Inflammatory macrophage treated with lipopolysaccharide for 4 hours (primary cell): ENCODE measurements at regions not wholly inside any gene's neighbourhood (a gene's known extent, or its start where the extent isn't known, plus 50 kb on each side); places are given as distances from the start of the nearest gene placed in this dataset.
"Not testable (repeated sequence)": the region's sequence is repeated elsewhere in the genome, so short reads cannot be mapped to it uniquely, and the experiment has no call there.

Experiments
- DNase-seq: peaks from one replicate; pipeline ENCODE4 v3.0.0-alpha.2; 2020

DNA sequence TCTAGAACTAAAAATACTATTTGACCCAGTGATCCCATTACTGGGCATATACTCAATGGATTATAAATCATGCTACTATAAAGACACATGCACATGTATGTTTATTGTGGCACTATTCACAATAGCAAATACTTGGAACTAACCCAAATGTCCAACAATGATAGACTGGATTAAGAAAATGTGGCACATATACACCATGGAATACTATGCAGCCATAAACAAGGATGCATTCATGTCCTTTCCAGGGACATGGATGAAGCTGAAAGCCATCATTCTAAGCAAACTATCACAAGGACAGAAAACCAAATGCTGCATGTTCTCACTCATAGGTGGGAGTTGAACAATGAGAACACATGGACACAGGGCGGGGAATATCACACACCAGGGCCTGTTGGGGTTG, 1039.0 kb downstream of the NR2F1-AS1 start:
- not testable (repeated sequence) for DNase-seq

DNA sequence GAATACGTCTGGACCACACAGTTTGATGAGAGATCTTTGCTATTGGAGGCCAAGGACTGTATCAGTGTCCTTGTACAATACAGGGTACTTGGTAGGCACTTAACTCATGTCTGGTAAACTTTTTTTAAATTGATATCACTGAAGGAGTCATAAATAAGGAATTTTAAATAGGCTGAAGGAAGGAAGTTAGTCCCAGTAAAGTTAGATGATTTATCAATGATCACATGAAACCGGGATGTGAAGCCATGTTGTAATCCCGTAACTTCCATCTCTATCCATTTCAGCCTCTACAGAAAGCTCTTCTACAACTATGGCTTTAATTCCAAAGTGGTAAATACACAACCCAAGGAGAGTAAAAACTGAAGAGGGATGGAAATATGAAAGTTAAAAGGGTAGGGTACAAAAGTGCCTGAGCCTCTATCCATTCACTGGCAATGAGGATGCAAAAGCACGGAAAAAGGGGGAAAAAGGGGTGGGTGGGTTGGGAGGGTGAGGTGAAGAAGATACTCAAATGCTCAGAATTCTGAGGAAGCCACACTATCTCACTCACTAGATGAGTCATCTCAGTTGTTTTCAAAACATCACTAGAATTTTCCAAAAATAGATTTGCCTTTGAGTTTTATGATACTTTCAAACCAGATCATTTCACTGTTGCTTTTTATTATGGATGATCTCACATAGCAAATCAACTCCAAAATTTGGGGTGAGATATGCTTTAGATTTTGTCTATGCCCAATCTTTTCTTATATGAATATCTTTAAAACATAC, 1053.5 kb downstream of the NR2F1-AS1 start:
- no peak for DNase-seq

DNA sequence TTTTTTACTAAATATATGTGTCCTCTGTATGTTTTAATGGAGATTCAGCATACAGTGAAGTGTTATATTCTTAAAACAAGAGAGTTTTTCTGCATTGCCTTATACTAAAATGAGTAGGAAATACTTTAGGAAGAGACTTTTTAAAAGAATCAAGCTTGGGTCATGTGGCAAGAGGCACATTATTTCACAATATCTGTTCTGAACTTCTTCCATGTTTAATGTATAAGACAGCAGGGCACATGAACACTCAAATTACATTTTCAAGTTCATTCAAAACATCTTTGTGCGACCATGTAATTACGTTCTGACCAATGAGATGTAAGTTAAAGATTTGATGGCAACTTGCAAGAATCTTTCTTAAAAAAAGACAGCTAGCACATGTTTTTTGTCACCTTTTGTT, 1055.9 kb downstream of the NR2F1-AS1 start:
- no peak for DNase-seq

DNA sequence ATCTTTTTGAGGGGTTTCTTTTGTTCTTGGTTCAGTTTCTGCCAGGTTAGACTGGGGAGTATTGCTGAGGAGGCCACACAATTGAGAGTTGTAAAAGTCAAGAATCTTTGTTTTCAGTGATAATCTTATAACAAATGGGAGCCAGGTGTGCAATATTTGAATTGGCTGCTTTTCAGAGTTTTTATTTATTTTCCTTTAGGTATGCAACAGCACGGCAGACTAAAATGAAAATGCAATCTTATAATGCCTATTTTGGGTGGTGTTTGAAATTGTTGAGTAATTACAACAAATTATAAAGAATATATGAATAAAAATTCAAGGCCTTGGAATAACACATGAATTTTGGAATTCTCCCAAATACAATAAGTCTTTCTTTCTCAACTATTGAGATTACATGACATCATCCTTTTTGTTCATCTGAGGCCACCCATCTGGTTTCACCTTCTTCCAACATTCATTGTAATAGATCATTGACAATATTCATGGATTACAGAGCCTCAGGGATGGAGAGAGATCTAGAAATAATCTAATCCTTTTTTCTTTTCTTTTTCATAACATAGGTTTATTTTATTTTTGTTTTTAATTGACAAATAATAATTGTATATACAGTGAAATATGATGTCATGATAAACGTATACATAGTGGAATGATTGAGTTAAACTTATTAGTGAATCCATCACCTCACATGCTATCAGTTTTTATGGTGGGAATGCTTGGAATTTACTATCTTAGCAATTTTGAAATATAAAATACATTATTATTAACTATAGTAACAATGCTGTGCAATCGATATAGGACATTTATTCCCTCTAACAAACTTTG, 1061.0 kb downstream of the NR2F1-AS1 start:
- no peak for DNase-seq

DNA sequence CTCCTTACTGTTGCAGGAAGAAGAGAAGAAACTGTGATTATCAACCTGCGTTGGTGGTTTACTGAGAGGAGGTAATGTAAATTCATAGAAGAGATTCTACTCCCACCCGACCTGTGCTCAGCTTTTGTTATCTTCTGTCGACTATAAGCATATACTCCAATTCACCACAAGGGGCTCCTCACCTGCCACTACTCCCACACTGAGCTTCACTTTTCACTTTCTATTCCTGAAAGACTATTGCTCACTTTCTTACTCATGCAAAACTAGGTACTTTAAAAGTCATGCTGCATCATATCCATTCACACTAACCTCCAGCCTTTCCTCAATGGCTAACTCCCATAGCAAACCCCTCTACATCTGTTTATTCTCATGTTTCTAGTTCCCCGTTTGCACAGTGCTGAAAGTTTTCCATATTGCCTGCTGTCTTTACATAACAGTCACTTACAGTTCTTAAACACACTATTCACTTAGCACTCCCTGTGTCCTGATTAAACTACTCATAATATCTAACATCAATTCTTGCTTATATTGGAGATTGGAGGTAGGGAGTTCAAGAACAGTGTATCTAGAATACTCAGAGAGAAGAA, 1062.6 kb downstream of the NR2F1-AS1 start:
- DNase-seq = no peak

DNA sequence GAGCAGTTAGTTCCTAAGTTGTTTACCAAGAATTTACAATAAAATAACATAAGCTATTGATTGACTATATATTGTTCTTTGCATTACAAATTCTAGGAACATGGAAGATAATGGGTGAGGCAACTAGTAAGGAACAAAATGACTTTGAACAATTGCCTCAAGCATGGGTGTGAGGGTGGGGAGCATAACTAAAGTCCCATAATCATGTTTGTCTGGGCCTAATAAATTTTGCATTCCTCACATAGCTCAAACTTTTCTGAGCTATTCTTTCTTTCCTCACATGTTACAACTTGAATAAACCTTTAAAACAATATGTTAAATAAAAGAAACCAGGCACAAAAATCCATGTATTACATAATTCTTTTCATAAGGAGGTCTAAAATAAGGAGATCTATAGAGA, 1066.1 kb downstream of the NR2F1-AS1 start:
- DNase-seq = no peak

DNA sequence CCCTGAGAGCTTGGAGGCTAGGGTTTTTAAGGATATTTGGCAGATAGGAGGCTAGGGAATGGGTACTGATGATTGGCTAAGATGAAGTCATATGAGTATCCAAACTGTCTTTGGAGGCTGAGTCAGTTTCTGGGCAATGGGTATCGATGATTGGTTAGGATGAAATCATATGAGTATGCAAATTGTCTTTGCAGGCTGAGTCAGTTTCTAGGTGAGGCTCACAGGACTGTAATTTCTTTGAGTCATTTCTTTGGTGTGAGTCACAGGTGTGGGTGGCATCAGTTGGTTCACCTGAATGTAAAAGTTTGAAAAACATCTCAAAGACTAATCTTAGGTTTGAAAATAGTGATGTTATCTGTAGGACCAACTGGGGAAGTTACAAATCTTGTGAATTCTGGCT, 1068.0 kb downstream of the NR2F1-AS1 start:
- no peak for DNase-seq

DNA sequence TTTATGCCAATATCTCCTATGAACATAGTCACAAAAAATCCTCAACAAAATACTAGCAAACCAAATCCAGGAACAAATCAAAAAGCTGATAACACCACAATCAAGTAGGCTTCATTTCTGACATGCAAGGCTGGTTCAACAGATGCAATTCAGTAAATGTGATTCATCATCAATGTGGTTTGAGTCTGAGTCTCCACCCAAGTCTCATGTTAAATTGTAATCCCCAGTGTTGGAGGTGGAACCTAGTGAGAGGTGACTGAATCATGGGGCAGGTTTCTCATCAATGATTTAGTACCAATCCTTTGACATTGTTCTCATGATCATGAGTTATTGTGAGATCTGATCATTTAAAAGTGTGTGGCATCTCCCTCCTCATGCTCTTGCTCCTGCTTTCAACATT, 1072.7 kb downstream of the NR2F1-AS1 start:
- DNase-seq = no peak

DNA sequence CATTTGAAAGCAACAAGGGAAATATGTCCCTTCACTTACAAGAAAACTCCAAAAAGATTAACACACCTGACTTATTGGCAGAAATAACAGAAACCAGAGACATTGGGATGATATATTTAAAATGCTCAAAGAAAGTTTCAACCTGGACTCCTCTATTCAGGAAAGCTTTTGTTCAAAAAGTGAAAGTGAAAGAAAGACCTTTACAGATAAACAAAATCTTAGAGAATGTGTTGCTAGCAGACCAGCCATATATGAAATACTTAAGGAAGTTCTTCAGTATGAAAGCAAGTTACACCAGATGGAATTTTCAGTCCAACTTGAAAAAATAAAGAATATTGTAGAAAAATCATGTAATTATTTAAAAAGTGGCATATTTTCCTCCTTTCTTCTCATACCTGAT, 1075.1 kb downstream of the NR2F1-AS1 start:
- no peak for DNase-seq

DNA sequence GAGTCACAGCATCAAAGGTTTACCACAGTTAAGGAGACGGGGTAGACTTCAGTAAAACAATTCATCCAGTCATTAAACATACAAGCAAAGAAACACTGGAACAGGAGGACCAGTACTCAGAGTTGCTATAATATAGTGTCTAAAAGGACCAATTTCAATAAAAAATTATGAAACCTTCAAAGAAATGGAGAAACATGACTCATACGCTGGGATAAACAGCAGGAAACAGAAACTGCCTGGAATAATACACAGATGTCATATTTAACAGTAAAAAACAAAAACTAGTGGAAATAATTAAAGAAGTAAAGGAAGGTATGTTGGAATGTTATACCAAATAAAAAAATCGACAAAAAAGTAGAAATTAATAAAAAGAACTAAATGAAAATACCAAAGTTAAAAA, 1075.9 kb downstream of the NR2F1-AS1 start:
- DNase-seq = no peak

DNA sequence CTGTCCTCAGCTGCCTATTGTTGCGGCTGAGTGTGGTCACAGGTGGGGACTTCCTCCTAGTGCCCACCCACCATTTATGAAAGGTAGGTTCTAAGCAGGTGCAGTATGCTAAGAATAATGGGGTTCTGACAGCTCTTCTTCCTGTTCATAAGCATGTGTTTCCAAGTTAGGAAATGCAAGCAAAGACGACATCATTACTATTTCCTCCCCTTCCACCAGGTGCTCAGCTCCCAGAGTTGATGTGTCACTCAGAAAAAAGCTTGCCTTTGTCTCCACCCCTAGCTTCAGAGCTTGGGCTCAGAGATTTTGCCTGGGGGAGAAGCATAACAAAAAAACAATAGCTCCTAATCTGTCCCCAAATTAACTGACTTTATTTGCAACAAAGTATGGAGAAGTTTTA, 1076.7 kb downstream of the NR2F1-AS1 start:
- no peak for DNase-seq

DNA sequence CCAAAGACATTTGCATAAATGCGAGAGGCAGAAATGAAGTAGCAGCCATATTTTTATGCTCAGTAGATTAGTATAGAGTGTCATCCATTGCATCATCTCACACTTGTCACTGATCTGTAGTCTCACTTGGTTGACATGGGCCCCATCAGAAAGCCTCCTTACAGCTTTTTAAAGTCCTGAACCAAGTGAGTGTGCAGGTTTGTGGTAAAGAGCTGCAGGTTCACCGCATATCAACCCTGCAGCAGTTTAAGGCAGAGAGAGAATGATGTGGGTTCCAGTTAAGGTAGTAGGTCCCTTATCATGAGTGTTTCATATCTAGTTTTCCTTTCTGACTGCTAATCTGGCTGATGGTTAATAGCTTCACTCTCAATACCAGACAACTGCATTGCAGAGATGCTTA, 1080.3 kb downstream of the NR2F1-AS1 start:
- DNase-seq = no peak

DNA sequence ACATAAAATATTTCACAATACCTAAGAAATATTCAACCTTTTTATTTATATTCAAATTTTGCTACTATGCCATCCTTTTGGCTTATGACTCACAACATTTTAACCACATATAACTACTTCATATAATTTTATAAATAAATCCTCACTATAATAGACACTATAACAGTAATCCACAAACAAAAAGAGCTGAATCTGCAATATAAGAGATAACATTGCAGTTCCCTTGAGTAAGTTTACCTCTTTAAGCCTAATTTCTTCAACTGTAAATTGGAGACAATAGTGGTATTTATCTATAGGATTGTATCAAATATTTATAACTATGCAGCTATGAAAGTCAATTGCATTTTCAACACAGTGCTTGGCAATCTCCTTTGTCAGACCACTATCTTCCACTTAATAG, 1084.5 kb downstream of the NR2F1-AS1 start:
- DNase-seq = no peak

DNA sequence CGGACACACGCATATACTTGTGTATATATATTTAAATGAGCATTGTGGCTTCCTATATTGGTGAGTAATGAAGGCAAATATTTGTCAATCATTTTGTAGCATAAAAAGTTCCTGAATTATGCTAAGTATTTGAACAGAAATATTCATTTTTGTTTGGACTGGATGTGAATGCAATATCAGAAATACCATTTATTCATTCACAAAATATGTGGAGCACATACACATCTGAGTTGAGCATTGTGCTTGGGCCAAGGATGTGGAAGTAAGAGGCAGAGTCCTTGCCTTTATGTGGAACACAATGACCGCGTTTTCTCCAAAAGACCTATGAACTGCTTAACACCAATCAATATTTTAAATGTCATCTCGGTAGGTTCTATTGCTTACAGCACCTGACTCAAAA, 1086.5 kb downstream of the NR2F1-AS1 start:
- no peak for DNase-seq

DNA sequence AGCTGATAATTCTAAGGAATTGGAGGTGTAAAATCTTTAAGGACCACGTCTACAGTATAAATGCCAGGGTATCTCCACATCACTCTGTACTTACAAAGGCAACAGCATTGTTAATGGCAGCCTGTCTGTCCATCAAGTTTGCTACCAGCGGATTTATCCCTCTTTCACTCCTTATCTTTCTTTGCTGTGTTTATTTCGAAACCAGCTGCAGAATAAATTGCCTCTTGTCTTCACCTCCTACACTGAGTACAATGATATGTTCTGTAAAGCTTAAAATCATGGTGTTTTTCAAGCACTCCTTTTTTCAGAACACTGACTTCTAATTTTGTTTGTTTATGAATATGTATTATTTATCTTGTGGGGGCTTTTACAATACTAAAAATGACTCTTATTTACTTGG, 1088.1 kb downstream of the NR2F1-AS1 start:
- DNase-seq = no peak

DNA sequence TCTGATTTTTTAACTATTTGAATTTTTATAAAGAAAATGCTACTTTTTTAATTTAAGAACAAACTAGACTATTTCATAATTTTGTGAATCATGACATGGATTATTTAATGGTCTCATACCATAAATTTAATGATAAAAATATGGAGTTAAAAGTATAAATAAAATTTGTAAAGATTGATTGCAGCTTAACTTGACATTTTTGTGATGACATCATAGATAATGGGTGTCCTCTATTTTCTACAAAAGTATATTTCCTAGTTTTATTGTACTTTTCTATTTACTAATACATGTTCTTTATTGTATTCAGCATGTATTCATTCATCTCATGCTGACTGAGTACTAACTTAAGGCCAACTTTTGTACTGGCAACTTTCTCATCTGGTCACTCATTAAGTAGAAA, 1096.5 kb downstream of the NR2F1-AS1 start:
- DNase-seq = no peak

DNA sequence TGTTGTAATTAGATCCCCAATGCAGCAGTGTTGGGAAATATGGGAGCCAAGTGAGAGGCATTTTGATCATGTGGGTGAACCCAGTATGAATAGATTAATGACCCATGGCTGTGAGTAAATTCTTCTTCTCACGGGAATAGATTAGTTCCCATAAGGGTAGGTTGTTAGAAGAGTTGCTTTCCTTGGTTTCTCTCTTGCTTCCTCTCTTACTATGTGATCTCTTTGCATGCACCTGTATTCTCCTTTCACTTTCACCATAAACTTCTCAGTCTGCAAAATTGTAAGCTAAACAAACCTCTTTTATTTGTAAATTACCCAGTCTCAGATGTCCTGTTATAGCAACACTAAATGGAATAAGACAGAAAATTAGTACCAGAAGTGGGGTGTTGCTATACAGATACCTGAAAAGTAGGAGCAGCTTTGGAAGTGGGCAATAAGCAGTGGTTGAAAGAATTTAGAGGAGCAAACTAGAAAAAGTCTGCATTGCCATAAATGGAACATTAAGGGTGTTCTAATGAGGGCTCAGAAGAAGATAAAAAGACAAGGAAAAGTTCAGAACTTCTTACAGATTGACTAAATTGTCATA, 1090.0 kb upstream of the ARRDC3 start:
- DNase-seq = no peak

DNA sequence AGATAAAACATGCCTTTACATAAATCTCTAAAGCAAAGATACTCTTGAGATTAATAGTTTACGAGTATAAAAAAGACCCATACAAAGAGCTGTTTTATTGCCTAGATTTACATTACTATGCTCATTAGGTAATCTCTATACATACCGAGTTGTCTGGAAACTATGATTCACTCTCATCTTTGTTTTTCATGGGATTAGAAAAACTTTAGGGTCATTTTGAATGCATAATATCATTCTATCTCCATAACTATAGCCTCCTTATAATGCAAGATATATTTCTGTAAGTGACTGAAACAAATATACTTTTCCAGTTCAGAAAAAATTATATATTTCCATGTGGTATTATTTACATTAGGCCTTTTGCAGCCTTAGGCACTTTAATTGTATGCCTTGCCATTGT, 1088.7 kb upstream of the ARRDC3 start:
- no peak for DNase-seq

DNA sequence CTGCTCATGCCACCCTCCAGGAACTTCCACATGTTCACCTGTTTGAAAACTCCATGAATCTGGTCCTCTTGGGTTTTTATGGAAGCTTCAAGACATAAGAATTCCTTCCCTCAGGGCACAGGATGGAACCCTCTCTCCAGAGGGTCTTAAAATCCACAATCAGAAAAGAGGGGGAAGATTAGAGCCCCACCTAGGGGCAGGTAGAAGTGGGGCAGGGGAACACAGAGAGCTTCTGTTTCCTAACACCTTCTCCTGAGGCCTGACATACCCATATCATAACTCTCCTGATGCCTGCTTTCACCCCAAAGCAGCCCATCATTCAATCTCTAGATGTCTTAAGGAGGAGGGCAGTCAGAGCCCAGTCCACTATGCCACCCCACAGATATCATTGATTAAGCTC, 1087.7 kb upstream of the ARRDC3 start:
- DNase-seq = no peak

DNA sequence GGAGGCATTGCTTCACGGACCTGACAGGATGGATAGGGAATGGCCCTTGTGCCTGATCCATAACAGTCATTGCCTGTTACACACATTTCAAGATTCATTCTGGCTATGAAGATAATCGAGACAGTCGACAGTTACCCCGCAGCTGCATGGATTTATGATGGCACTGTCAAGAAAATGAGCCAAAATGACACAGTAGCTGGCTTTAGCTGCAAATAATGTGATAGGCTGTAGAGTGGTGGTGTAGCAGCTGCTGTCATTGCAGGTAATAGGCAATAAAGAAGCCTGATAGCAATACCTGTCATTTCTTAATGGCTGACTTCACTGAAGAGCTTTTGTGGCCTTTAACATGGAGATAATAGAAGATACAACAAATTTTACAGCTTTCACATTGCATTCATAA, 1085.2 kb upstream of the ARRDC3 start:
- DNase-seq = no peak

DNA sequence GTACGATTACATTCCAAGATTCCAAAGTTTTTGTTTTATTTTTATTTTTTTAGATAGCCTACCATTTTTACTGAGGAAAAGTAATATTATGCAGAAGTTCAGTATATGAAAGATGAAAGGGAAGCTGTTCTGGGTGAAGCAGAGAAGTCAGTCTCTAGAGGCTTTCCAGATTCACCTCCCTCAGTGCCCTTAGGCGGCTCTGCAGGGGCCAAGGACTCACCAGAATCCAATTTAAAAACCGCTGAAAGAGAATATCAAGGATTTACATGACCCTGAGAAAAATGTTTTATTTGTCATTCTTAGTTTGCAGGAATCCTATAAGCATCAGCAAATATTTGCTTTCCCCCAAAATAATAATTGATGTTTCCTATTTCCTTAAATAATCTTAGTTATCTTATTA, 1084.6 kb upstream of the ARRDC3 start:
- no peak for DNase-seq

DNA sequence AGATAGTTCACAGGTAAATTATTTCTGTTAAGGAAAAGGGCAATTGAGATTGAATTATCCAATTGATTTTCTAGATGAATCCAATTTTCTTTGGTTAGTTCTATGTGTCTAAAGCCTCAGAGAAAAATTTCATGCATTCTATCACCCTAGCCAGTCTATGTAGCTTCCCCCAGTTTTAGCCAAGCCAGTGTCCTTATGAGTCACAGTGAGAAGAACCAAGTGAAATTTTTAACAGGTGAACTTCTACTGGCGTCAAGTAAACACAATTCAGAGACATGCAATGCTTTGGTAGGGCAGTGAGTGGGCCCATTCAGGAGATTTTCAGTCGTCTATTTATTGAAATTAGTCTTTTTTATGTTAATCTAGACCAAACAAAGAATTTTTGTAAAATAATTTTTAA, 1077.4 kb upstream of the ARRDC3 start:
- DNase-seq = no peak

DNA sequence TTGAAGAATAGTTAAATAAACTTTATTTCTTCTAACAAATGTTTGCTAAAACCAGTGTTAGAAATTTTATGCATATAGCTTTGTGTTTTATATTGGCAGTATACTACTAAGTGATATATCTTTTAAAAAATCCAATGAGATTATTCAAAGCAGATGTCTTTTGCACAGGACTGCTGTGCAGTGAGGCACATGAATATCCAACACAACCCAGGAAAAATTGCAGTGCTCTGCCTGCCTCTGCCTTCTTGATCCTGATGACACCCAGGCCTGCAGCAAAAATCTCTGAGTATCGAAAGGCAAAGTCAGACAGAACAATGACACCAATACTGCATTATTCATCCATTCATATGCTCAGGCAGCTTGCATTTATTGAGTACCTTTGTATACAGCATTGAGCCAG, 1076.5 kb upstream of the ARRDC3 start:
- no peak for DNase-seq

DNA sequence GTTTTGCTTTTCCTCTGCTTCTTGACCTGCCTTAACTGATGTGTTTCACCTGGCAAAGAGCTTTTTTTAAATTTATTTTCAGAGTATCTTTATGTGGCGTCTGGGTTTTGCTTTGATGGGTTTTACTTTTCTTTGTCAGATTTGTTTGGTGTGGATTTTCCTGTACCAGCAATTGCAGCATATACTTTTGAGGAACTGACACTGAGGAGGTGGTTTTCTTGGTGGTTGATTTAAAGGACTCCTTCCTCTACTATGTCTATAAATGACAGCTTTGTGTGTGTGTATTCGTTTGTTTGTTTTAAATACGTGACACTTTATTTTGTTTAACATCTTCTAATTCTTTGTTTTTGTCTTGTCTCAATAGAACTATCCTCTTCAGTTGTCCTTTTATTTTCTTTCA, 1071.9 kb upstream of the ARRDC3 start:
- no peak for DNase-seq
